NK-92 treated with Interleukin-12 subunit alpha and Interleukin-12 subunit beta, amount 100 ng/mL, for 24 hours (cell line): ENCODE measurements at regions not wholly inside any gene's neighbourhood (a gene's known extent, or its start where the extent isn't known, plus 50 kb on each side); places are given as distances from the start of the nearest gene placed in this dataset.

Source experiments
- DNase-seq: peaks from one replicate; lab custom pipeline; 2025; lab: John Stamatoyannopoulos, UW

DNA sequence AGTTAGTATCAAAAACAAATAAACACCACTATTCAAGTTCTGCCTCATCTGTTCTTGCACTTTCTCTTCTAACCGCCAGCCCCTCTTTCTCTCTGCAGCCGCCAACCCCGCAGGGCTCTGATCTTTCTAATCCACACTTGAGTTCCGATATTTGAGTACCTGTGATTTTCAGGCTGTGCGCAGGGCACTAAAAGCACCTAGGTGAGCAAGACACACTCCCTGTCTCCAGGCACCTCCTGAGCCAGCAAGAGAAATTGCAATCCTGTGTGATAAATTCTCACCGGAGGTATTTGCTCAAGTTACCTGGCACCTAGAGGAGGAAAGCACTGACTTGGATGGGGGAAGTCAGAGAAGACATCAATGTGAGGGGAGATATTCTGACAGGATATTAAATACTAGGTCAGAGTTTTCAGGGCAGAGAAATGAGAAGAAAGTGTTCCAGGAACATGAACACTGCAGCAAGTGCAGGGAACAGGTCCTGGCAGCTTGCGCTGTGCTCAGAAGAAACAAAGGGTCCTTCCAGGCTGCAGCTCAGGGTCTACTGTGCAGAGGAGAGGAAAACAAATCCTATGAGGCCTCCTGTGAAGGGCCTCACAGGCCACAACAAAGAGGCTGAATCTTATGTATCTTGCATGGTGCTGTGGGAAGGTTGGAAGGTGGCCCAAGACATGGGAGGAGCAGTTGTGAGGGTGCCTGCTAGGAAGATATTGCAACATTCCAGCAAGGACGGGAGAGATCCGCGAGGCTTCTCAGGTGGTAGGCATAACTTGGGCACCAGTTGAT is 568.7 kb upstream of the MGMT start:
- DNase-seq = no peak

DNA sequence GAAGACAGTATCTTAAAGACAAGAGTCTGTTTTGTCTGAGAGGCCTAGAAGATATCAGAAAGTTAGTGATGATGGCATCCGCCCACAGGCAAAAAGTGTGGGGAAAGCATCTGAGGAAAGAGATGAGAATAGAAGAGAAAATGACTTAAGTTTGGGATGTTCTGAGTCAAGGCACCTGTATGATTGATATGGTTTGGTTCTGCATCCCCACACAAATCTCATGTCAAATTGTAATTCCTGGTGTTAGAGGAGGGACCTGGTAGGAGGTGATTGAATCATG is 568.2 kb upstream of the MGMT start:
- DNase-seq = no peak

DNA sequence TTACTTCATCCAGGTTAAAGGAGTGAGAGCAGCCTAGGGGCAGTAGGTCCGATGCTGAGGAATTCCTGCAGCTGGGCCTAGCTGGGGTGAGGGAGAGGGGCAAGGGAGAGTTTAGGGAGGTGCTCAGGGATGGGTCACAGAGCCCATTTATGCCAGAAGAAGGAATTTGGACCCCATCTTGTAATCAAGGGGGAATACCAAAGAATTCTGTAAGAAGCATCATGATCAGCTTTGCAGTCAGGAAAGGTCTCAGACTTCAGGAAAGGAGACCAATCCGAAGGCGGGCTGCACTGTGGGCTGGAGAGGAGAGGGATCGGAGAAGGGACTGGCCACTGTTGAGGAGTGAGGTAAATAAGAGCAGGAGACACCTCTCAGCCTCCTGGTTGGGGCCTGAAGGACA is 566.6 kb upstream of the MGMT start:
- DNase-seq = no peak

DNA sequence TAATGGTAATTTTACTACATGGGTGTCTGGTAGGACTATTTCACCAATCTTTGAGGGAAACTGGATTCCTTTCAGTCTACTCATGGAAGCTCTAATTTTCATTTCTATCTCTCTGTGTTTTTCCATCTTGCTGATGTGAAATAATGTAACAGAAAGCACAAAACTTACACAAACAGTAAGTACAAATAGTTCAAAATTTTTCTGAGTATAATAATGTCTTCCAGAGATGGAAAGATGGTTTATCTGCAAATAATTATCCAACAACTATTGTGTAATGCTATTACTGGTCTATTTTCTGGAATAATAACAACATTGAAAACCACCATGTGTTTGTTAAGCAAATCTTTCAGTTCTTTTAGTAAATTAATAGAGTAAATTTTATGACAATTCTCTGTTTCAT is 565.8 kb upstream of the MGMT start:
- DNase-seq = no peak

DNA sequence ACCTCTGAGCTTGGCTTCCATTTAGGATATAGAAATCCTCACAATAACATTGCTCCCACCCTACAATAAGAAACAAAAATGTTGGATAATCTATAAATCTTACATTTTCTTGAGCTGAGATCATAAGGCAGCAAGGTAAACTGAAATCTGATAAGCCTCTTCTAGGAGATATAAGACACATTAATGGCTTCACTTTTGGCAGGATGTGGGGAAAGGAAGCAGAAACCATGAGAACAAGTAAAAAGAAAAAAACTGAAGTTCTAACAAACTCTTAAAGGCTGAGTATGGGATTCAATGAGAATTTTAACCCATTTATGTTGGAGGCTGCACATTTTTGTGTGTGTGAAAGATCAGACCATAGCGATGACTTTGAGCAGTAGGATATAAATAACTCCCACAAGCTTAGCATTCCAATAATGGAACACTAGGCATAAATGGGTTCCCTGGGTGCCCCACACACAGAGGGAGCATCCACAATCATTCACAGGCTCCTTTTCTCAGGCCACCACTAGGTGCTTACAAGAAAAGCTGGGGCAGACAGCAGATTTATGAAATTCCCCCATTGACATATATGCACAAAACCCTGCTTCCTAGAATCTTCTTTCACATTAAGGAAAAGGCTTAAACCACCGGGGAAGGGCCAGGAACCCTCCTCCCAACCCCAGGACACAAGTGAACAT is 564.9 kb upstream of the MGMT start:
- no peak for DNase-seq

DNA sequence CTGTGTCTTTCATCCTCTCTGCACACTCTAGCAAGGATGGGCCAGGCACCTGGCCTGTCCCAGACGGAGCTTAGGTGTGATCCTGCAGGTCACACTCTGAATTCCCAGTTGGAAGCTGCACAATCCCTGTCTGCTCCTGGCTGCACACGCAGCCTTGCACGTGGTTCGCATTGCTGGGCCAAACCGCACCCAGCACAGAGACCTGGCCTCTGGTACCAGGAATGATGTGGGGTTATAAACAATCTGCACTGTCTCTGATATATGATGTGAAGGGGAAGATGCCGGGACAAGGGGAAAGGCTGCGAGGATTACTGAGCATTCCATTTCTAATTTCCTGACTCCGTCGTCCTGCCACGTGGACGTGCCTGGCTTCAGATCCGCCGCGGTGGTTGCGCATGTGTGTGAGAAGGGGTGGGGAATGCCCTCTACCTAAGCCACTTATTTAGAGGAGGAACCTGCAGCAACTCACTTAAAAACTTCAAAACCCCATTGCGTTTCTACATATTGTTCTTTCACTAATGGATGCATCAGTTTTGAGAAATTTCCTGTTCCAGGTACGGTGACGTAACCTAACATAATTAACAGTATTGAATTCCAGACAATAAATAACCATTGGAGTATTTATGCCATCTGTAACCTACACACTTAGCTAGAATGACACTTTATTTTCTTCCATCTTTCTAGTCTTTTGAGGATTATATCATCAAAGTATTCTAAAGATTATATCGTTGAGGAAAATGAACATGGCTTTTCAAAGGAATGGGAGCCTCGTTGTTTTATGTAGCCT is 559.7 kb upstream of the MGMT start:
- DNase-seq = no peak

DNA sequence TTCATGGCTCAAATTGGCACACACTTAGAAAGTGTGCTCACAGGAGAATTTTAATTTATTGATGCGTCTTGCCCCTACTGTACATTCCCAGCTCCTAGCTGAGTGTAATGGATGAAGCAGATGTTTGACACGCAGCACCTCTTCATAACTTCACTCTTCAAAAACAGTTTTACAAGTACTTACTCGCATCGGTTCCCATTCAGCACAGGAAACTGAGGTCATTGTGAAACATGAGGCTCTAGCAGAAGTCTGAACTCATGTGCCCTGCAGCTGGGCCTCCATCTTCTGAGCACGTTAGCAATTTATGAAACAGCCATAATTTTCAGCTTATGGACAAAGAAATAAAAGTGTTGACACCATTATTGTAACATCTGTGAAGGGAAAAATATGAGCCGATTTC is 558.9 kb upstream of the MGMT start:
- no peak for DNase-seq

DNA sequence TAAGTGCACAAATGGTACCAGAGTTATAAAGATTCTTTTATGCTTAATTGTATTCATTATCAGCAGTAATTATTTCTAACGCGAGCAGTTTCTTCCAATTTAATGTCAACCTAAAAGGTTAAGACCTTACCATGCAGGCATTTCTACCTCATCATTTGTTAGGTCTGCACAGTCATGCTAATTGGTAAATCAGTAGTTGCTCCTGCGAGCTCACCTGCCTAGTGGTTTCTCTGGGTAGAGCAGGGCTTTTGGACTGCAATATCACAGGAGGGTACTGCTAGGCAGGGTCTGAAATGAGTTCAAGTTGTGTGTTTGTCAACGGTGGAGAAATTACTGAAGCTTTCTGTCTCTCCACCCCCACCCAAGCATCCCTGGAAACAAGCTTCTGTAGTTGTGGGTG is 558.5 kb upstream of the MGMT start:
- DNase-seq = no peak

DNA sequence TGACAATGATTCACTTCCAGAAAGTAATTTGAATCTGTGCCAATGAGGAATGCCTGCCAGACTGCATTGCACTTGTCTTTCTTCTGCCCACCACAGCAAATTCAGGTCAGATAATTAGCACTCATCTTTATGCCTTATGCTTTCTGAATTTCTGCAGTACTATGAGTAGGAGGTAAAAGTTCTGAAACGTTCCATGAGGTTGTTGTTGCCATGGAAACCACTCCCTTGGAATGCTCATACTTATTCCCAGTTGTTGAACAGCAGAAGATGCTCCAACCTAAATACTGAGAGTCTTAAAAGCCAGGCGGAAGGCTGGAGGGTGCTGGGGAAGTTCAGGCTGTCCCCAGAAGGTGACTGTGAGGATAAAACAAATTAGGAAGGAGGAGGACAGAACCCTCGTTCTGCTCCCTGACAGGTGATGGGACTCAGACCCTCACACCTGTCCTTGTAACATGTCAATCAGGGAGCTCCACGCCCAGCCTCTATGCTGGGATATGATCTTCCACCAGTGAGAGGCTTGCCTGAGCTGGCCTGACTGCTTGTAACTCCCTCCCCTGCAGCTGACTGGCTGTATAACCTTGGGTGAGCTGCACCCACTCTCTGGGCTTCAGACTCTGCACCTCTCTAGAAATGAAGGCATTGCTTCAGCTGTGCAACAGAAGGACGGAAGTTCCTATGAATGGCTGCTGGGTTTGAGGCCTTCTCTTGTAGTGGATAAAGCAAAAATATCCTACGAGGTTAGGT is 554.3 kb upstream of the MGMT start:
- DNase-seq = no peak

DNA sequence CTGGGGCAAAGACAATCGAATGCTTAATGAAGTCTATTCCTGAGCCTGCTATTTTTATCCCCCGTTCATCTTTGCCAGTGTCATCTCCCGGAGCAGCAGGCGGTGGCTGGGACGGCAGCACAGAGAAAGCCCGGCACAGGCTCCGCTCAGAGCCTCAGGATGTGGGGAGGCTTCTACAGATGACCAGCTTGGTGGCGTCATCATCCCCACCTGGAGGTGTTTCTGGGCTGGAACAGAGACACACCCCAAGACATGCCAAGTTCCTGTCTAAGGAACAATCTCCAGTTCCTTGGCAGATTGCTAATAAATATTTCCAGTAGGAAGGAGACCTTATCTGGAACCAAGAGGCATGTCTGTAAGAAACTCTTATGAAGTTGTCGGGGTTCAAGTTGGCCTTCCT is 552.4 kb upstream of the MGMT start:
- DNase-seq = no peak

DNA sequence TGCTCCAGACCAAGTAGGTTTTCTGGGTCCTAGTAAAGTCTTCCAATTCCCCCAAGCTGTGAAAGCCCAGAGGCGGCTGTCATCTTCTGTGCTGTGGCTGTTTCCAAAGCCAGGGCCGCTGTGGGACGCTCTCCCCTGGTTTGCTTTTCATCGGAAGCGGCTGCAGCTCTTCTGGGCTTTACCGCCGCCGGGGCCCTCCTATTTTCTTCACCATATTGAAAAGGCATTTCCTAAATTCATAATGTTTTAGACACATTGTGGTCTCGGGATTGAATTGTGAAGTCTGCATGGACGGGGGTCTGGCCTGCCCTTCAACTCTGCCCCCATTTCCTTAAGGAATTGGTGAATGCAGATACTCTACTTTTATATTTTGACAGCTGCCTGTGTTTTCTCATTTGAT is 551.4 kb upstream of the MGMT start:
- DNase-seq = no peak

DNA sequence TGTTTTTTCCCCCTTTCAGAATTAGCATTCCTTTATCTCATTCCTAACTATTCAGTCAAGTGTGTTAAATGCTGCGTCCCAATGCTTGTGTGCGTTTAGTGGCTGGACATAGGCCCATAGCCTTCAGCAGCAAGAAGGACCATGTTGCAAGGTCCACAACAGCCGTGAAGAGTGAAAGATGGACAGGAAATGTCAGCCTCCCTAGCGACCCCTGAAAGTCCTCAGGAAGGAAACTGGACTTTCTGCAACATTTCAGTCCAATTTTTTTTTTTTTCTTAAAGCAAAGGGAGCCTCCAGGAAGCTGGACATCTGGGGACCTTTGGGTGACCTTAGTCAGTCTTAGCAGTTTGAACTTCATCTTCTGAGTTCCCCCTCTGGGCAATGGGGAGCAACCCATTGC is 550.7 kb upstream of the MGMT start:
- no peak for DNase-seq

DNA sequence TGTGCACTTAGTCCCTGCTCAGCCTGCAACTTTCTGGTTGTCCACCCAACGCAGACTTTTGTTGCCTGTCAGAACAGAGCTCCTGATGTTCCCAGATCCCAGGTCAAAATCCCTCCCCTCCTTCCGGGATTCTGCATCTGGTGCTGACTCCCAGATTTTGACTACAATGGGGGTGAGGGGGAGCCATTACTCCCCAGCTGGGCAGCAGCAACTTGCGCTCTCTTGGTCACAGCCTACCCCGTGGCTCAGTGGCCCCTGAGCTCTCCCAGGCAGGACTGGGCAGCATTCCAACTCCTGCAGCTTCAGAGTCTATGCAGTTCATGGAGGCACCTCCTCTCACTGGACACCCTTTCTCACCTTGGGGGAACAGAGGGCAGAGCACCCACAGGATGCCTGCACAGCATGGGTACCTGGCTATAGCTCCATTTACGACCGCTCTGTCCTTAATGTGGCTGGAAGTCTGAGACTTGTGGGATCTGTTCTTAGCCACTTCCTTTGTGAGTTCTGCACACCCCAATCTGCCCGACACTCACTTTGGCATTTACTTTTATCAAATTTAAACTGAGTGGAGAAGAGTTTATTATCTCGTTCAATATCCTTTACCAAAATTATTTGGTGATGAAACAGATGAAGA is 545.5 kb upstream of the MGMT start:
- DNase-seq = no peak

DNA sequence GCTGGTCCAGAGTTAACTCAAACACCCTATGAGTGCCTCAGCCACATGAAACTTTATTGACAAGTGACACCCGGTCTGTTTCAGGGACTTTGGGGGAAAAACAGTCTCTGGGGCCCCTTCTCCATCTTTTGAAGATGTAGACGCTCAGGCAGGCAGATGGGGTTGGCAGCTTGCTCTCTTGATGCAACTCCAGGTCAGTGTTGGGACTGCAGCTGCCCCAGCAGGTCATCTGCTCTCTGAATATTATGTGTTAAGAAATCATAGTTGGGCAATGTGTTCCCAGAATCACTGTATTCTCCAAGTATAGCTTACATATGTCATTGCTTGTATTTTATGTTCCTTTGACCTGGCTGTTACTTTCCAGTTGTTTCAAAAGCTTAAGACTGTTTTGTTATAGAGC is 544.9 kb upstream of the MGMT start:
- DNase-seq = no peak

DNA sequence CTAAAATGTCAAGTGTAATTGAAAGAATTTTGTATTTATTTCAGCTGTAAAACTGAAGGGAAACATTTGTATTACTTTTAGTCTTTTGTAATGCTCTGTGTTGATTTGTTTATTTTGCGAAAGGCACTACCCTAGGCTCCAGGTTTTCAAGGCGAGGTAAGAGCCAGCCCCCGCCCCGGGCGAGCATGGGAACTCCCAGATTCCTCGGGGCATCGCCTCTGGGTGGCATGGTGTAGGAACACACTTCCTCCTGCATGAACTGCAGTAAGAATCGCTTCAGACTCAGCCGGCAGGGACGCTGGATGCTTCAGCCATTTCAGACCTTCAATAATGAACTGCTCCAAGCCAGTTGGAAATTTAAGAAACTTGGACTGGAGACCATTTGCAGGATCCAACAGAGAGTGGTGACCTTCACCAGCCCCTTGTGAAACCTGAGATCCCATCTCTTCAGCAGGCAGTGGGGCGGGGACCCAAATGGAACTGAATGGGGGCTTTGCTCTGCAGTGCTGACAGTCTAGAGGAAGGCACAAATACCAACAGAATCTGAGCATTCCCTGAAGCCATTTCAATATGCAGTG is 544.3 kb upstream of the MGMT start:
- DNase-seq = no peak

DNA sequence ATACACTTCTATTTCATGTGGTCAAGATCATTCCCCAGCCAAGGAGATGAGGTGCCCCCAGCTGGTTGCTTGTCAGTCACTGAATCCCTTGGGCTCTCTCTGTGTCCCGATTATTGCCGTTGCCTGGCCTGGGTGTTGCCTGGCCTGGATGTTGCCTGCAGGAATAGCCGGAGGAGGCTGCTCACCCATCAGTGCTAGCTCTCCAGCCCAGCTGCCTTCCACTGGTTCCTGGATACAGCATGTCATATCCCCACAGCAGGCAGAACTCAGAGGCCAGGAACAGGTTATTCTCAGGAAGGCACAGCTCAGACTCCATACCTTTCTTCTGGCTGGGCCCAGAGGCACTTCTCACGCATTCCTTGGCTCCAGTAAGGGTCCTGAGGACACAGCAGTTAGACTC is 542.1 kb upstream of the MGMT start:
- DNase-seq = no peak

DNA sequence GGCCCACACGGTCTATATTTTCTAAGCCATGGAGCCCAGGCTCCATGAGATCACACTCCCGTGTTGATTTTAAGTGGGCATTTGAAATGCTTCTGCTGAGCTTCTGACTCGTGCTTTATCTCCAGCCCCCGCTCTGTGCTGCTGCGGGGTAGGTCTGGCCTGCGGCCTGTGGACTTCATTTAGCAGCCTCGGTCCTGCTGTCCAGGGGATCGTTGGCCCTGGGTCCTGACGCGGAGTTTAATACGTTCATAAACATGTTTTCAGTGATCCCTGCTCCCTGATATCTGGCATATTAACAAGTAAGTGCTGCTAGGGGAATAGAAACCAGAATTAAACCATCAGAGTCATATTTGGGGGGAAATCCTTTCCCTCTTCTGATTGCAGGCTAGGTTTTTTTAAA is 540.3 kb upstream of the MGMT start:
- DNase-seq = no peak

DNA sequence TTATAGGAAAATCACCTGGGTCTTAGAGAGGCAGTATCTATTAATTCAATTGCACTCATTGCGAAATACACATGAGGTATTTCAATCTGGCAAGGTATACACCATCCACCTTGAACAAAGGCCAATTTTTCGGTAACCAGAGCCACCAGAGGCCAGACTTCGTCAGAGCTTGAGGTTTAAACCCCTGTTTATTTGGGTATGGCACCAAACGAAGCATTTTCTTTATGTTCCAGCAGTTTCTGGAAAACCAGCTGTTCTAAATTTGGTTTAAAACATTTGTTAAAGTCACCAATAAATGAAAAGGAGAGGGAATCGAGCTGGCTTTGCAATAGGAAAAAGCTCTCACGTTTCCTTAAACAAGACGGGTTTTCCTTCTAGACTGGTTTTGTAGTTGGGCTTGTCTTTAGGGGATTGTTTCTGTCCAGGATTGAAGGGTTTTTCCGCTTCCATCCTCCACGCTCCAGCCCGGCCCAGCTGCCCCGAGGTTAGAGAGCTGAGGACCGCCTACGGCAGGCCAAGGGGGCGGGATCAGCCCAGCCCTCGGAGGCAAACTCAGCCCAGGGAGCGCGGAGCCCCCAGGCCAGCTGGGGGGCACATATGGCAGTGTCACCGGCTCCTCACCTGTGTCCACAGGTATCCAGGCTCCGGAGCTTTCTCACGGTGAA is 539.4 kb upstream of the MGMT start:
- no peak for DNase-seq

DNA sequence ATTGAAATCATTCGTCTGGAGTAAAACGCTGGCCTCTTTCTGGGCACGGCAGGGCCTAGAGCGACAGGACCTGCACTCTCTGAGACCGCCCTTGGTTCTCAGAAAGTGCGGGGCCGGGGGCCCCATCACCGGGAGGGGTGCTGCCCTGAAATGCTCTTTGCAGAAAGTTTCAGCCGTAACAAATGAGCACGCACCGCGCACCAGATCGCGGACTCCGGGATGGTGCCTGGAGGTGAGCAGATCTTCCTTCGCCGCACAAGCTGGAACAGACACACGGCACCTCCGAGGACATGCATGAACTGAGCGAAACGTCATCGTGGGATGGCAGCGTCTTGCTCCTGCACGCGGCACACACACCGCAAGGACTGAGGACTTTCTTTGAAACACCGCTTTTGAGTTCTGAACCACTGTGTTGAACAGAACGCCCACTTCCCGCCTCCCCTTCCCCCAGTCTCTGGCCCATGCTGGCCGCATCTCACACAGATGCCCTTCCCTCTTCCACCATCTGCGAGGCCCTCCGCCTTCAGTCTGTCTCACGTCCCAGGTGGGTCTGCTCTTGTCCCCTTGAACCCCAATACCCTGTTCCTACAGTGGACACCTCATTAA is 538.7 kb upstream of the MGMT start:
- DNase-seq = no peak

DNA sequence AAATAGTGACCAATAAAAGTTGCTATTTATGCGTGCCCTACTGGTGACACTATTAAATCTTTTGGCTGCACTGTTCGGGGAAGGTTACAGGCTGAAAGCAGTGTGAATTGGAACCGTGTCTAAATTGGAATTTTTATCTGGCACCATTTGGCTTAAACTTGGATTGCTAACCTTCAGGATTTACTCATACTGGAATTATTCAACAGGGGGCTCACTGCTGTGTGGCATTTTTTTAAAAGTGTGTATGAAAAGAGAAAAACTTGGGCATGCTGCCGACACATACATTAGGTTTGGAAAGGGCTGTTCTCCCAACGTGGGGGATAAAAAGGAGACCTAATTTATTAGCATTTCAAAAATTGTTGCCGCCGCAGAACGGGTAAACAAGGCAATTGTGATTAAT is 537.9 kb upstream of the MGMT start:
- DNase-seq = no peak

DNA sequence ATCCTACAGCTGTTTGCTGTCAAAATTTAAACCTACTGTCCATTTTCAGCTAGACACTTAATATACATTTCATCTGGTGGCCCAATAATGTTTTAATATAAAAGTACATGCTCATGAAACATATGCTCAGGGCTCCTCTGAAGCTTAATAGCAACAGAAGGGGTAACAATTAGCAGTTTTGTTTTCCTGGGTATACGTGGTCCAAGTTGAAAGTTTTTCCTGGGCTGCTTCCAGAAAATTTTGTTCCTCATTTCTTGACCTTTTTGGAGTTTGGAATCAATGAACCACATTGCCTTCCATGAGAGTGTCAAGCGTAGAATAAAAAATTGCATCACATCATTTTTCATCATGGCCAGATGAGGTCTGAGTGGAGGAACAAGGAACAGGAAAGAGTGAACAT is 537.3 kb upstream of the MGMT start:
- no peak for DNase-seq
